Loucy (cell line): ENCODE measurements at regions not wholly inside any gene's neighbourhood (a gene's known extent, or its start where the extent isn't known, plus 50 kb on each side); places are given as distances from the start of the nearest gene placed in this dataset.

Experiments used
- H2AFZ ChIP-seq: fragments of 200-600 bp; sonication (generic); 2 replicates; pipeline ENCODE4 v1.6.0; 2016; ENCODE audit warnings: antibody characterized with exemption, mild to moderate bottlenecking, low read length, moderate library complexity
- H3F3A ChIP-seq: fragments of 200-600 bp; 2 replicates; pipeline ENCODE4 v1.6.0; 2016; ENCODE audit warnings: antibody characterized with exemption, low read depth, mild to moderate bottlenecking
- H3K27me3 ChIP-seq: fragments of 200-600 bp; sonication (generic); 2 replicates; pipeline ENCODE4 v1.6.1; 2014; ENCODE audit warnings: low read length, mild to moderate bottlenecking; ENCODE audit not compliant: insufficient read depth, poor library complexity, severe bottlenecking
- H3K36me3 ChIP-seq: fragments of 200-600 bp; sonication (generic); 2 replicates; pipeline ENCODE4 v1.6.1; 2016; ENCODE audit warnings: low read length; ENCODE audit not compliant: insufficient read depth
- H3K4me1 ChIP-seq: fragments of 200-600 bp; sonication (generic); 2 replicates; pipeline ENCODE4 v1.5.1; 2014; ENCODE audit warnings: low read length, mild to moderate bottlenecking; ENCODE audit not compliant: insufficient read depth, poor library complexity, severe bottlenecking
- H3K4me2 ChIP-seq: fragments of 200-600 bp; sonication (generic); 2 replicates; pipeline ENCODE4 v1.6.0; 2014; ENCODE audit warnings: antibody characterized with exemption, low read length, low read depth, mild to moderate bottlenecking; ENCODE audit not compliant: poor library complexity, severe bottlenecking
- H3K4me3 ChIP-seq: fragments of 200-600 bp; sonication (generic); 2 replicates; pipeline ENCODE4 v1.5.1; 2014; ENCODE audit warnings: low read length, mild to moderate bottlenecking, mixed read lengths; ENCODE audit not compliant: poor library complexity, severe bottlenecking
- H3K79me2 ChIP-seq: fragments of 200-600 bp; sonication (generic); 2 replicates; pipeline ENCODE4 v1.6.1; 2014; ENCODE audit warnings: low read length; ENCODE audit not compliant: insufficient read depth
- H3K9ac ChIP-seq: fragments of 200-600 bp; sonication (generic); 2 replicates; pipeline ENCODE4 v1.6.0; 2014; ENCODE audit warnings: mild to moderate bottlenecking, low read depth, low read length, moderate library complexity; ENCODE audit not compliant: poor library complexity, severe bottlenecking
- H3K9me2 ChIP-seq: fragments of 200-600 bp; sonication (generic); replicated peaks from 2 replicates; pipeline ENCODE4 v1.6.1; 2016; ENCODE audit warnings: low read depth, low read length, mixed read lengths
- H3K9me3 ChIP-seq: fragments of 200-600 bp; sonication (generic); 2 replicates; pipeline ENCODE4 v1.6.1; 2014; ENCODE audit warnings: mild to moderate bottlenecking, antibody characterized with exemption, low read length, low read depth; ENCODE audit not compliant: insufficient read depth
- H4K20me1 ChIP-seq: fragments of 200-600 bp; sonication (generic); 2 replicates; pipeline ENCODE4 v1.6.0; 2014; ENCODE audit warnings: antibody characterized with exemption, low read length, mild to moderate bottlenecking; ENCODE audit not compliant: insufficient read depth, poor library complexity, severe bottlenecking
- EZH2phosphoT487 ChIP-seq: fragments of 200-600 bp; IDR thresholded peaks from 2 replicates; pipeline ENCODE4 v1.6.1; 2018; ENCODE audit warnings: antibody characterized with exemption, mild to moderate bottlenecking, moderate library complexity, borderline replicate concordance
- TF ChIP-seq, protein P1 (sequence below): fragments of 200-600 bp; sonication (generic); conservative IDR thresholded peaks from 2 replicates; pipeline ENCODE4 v1.5.1; 2014; ENCODE audit warnings: mild to moderate bottlenecking, antibody characterized with exemption, low read length

GRCh38 chr18:40974448-40974847, 980.6 kb upstream of the PIK3C3 start:
- H3K9ac ChIP-seq, result no peak overlapping the region
- TF ChIP-seq, protein P1, sequence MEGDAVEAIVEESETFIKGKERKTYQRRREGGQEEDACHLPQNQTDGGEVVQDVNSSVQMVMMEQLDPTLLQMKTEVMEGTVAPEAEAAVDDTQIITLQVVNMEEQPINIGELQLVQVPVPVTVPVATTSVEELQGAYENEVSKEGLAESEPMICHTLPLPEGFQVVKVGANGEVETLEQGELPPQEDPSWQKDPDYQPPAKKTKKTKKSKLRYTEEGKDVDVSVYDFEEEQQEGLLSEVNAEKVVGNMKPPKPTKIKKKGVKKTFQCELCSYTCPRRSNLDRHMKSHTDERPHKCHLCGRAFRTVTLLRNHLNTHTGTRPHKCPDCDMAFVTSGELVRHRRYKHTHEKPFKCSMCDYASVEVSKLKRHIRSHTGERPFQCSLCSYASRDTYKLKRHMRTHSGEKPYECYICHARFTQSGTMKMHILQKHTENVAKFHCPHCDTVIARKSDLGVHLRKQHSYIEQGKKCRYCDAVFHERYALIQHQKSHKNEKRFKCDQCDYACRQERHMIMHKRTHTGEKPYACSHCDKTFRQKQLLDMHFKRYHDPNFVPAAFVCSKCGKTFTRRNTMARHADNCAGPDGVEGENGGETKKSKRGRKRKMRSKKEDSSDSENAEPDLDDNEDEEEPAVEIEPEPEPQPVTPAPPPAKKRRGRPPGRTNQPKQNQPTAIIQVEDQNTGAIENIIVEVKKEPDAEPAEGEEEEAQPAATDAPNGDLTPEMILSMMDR, result no peak
- no peak for TF ChIP-seq EZH2phosphoT487
- H3F3A ChIP-seq, result no peaks in the 10 kb centered on the region
- no peaks in the 10 kb centered on the region for H4K20me1 ChIP-seq
- no peak overlapping the region for H3K4me2 ChIP-seq
- no peak overlapping the region for H3K4me3 ChIP-seq
- no peaks in the 10 kb centered on the region for H3K27me3 ChIP-seq
- no peaks in the 10 kb centered on the region for H3K79me2 ChIP-seq
- H3K4me1 ChIP-seq, result no peaks in the 10 kb centered on the region
- no peaks in the 10 kb centered on the region for H3K9me2 ChIP-seq
- H3K9me3 ChIP-seq, result no peaks in the 10 kb centered on the region
- no peak overlapping the region for H2AFZ ChIP-seq
- H3K36me3 ChIP-seq, result no peaks in the 10 kb centered on the region

DNA sequence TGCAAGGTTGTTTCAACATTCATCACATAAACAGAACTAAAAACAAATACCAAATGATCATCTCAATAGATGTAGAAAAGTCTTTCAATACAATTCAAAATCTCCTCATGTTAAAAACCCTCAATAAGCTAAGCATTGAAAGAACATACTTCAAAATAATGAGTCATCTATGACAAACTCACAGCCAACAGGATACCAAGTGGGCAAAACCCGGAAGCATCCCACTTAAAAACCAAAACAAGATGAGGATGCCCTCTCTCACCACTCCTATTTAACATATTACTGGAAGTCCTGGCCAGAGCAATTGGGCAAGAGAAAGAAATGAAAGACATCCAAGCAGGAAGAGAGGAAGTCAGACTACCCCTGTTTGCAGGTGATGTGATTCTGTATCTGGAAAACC, 992.2 kb upstream of the PIK3C3 start:
- Histone ChIP-seq H3F3A (no peaks in the 10 kb centered on the region), H3K36me3 (no peaks in the 10 kb centered on the region), H3K9ac (no peak overlapping the region), H3K9me3 (no peaks in the 10 kb centered on the region), H3K27me3 (no peaks in the 10 kb centered on the region), H3K9me2 (no peaks in the 10 kb centered on the region), H2AFZ (no peak overlapping the region), H3K4me3 (no peak overlapping the region), H3K4me1 (no peaks in the 10 kb centered on the region), H4K20me1 (no peaks in the 10 kb centered on the region), H3K4me2 (no peak overlapping the region), H3K79me2 (no peaks in the 10 kb centered on the region)
- TF ChIP-seq, protein P1, result no peak
- no peak for TF ChIP-seq EZH2phosphoT487

DNA sequence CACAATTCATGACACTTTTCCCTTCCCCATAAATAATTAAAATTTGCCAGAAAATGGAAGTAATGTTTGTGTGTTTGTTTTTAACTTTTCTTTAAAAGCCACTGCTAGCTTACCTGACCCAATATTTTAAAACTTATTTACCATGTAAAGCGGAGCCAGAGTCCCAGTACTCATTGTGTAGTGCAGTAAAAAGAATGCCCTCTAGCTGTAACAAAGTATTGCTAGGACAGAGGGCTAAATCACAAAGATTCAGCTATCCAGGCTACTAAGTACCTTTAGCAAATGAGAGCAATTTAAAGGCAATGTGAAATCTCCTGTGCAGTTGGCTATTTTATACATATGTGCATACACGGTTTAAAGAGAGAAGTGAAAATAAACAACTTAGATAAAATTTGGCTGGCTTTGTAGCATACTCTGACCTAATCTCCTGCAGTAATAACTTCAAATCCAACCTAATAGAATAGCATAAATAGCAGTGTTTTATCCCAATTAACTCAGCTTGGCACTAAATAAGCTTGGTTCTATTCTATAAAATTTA, 997.4 kb upstream of the PIK3C3 start:
- H3K27me3 ChIP-seq, result no peaks in the 10 kb centered on the region
- H3K9me3 ChIP-seq, result no peaks in the 10 kb centered on the region
- no peaks in the 10 kb centered on the region for H3K79me2 ChIP-seq
- no peak for TF ChIP-seq EZH2phosphoT487
- TF ChIP-seq, protein P1, result no peak
- H3K9ac ChIP-seq, result no peak overlapping the region
- no peak overlapping the region for H3K4me3 ChIP-seq
- H2AFZ ChIP-seq, result no peak overlapping the region
- no peaks in the 10 kb centered on the region for H3K36me3 ChIP-seq
- no peaks in the 10 kb centered on the region for H3F3A ChIP-seq
- no peaks in the 10 kb centered on the region for H3K9me2 ChIP-seq
- H4K20me1 ChIP-seq, result no peaks in the 10 kb centered on the region
- no peaks in the 10 kb centered on the region for H3K4me1 ChIP-seq
- no peak overlapping the region for H3K4me2 ChIP-seq
